ENCODE measurements at regions not wholly inside any gene's neighbourhood (a gene's known extent, or its start where the extent isn't known, plus 50 kb on each side); places are given as distances from the start of the nearest gene placed in this dataset.

DNA sequence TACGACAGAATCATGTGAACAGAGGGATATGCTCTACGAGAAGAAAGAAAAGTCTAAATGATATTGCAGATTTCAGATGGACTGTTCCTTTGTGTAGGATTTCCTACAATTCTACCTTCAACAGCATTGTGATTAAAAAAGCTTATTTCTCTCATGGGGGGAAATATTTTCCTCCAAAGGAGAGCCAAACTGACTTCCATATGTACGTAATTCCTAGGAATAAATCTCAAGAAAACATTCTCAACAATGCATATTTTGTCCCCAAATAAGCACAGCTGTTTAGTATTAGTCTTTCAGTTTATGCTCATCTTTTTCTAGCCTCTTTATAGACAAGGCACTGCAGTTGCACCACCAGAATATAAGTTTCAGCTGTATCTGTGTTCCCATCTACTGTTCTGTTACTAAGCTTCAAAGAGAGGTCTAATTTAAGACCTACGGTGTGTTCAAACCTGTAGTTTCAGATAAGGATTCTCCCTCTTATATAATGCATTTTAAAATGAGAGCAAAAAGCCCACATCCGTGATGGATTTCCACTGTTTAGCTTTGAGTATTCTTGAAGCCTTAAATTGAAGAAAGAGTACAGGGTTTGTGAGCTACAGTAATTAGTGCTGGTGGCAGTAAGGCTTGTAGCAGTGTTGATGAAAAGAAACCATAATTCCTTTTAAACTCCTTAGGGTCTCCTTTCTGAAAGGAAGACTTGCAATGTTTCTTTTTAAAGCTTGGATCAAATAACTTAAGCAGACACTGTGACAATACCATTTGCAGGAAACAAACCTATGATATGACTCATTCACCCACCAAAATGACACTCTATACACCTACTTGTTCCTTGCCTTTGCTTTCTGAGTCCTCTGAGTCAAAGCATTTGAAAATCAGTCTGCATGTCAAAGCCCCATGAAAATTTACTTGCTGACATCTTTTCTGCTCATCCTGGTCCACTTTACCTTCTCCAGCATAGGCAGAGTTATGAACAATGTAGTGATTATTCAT is 754.1 kb downstream of the NOVA1 start:
- Histone ChIP-seq H3K4me3 (ENCODE audit: low read length) (no peak overlapping the region), H4K20me1 (ENCODE audit: insufficient read depth, low read length) (no peaks in the 10 kb centered on the region), H3K9ac (ENCODE audit: low read length) (no peak overlapping the region), H3K4me1 (ENCODE audit: low read length) (peaks cover 13% of the 10 kb centered on the region), H3K27ac (ENCODE audit: low read length) (no peak overlapping the region), H3K9me3 (ENCODE audit: insufficient read depth, low read length) (no peaks in the 10 kb centered on the region), H2AFZ (ENCODE audit: low read depth, low read length) (no peak overlapping the region), H3K79me2 (ENCODE audit: low read length) (no peaks in the 10 kb centered on the region), H3K4me2 (ENCODE audit: low read length) (no peak overlapping the region), H3K36me3 (replicated peaks; ENCODE audit: low read depth, low read length) (no peaks in the 10 kb centered on the region), H3K27me3 (ENCODE audit: low read depth, low read length) (no peaks in the 10 kb centered on the region; the same call in 1 of the 2 replicates)
- TF ChIP-seq, protein P1, sequence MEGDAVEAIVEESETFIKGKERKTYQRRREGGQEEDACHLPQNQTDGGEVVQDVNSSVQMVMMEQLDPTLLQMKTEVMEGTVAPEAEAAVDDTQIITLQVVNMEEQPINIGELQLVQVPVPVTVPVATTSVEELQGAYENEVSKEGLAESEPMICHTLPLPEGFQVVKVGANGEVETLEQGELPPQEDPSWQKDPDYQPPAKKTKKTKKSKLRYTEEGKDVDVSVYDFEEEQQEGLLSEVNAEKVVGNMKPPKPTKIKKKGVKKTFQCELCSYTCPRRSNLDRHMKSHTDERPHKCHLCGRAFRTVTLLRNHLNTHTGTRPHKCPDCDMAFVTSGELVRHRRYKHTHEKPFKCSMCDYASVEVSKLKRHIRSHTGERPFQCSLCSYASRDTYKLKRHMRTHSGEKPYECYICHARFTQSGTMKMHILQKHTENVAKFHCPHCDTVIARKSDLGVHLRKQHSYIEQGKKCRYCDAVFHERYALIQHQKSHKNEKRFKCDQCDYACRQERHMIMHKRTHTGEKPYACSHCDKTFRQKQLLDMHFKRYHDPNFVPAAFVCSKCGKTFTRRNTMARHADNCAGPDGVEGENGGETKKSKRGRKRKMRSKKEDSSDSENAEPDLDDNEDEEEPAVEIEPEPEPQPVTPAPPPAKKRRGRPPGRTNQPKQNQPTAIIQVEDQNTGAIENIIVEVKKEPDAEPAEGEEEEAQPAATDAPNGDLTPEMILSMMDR (IDR thresholded peaks at IDR 0.05; ENCODE audit: low read depth, low read length): no peak
- no peak for TF ChIP-seq EZH2phosphoT487 (IDR thresholded peaks at IDR 0.05; ENCODE audit: low read depth)

DNA sequence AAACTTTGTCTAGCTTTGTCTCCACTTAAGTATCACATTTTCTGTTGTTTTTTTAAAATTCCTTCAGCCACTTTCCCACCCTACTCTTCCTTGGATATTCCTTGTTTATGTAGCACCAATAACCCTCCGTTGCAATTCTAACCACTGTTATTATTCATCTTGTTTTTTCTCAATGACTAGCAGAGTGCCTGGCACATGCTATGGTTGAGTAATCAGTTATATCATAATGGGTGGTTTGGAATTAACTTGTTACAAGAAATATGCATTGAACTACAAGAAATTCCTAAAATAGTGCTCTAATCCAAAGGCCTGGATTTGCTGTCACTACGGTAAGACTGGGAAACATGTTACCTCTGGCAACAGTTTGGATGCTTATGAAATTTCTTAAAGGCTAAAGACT is 756.6 kb downstream of the NOVA1 start:
- H4K20me1 ChIP-seq (ENCODE audit: insufficient read depth, low read length): no peaks in the 10 kb centered on the region
- H3K27me3 ChIP-seq (ENCODE audit: low read depth, low read length): no peaks in the 10 kb centered on the region; the same call in 1 of the 2 replicates
- no peaks in the 10 kb centered on the region for H3K79me2 ChIP-seq (ENCODE audit: low read length)
- no peak for TF ChIP-seq EZH2phosphoT487 (IDR thresholded peaks at IDR 0.05; ENCODE audit: low read depth)
- TF ChIP-seq, protein P1 (IDR thresholded peaks at IDR 0.05; ENCODE audit: low read depth, low read length): no peak
- no peak overlapping the region for H2AFZ ChIP-seq (ENCODE audit: low read depth, low read length)
- no peak overlapping the region for H3K27ac ChIP-seq (ENCODE audit: low read length)
- no peak overlapping the region for H3K4me3 ChIP-seq (ENCODE audit: low read length)
- no peaks in the 10 kb centered on the region for H3K36me3 ChIP-seq (replicated peaks; ENCODE audit: low read depth, low read length)
- H3K4me1 ChIP-seq (ENCODE audit: low read length): no peaks in the 10 kb centered on the region
- no peaks in the 10 kb centered on the region for H3K9me3 ChIP-seq (ENCODE audit: insufficient read depth, low read length)
- H3K4me2 ChIP-seq (ENCODE audit: low read length): no peak overlapping the region
- H3K9ac ChIP-seq (ENCODE audit: low read length): no peak overlapping the region

DNA sequence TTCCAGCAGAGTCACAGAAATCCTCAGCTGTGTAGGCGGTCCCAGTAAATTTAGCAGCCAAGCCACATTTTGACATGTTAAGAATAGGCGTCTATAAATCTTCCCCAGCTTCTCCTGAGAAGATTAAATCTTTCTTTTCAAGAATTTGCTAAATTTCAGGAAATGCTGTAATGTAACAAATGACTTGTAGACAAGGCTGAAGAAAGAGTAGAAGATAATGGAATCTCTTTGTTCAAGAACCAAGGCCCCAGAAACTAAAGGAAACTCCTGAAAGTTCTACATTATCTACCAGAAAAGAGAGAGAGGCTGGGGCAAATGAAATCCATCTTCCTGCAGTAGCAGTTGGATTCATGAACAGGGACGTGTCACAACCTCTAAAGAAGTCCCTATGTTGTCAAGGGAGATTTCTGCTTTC is 760.3 kb downstream of the NOVA1 start:
- no peak overlapping the region for H3K27ac ChIP-seq (ENCODE audit: low read length)
- no peaks in the 10 kb centered on the region for H3K9me3 ChIP-seq (ENCODE audit: insufficient read depth, low read length)
- no peaks in the 10 kb centered on the region; the same call in 1 of the 2 replicates for H3K27me3 ChIP-seq (ENCODE audit: low read depth, low read length)
- H2AFZ ChIP-seq (ENCODE audit: low read depth, low read length): no peak overlapping the region
- no peaks in the 10 kb centered on the region for H3K4me1 ChIP-seq (ENCODE audit: low read length)
- no peak for TF ChIP-seq EZH2phosphoT487 (IDR thresholded peaks at IDR 0.05; ENCODE audit: low read depth)
- TF ChIP-seq, protein P1 (IDR thresholded peaks at IDR 0.05; ENCODE audit: low read depth, low read length): no peak
- no peak overlapping the region for H3K9ac ChIP-seq (ENCODE audit: low read length)
- no peak overlapping the region for H3K4me2 ChIP-seq (ENCODE audit: low read length)
- no peaks in the 10 kb centered on the region for H4K20me1 ChIP-seq (ENCODE audit: insufficient read depth, low read length)
- H3K4me3 ChIP-seq (ENCODE audit: low read length): no peak overlapping the region
- H3K36me3 ChIP-seq (replicated peaks; ENCODE audit: low read depth, low read length): no peaks in the 10 kb centered on the region
- H3K79me2 ChIP-seq (ENCODE audit: low read length): no peaks in the 10 kb centered on the region

DNA sequence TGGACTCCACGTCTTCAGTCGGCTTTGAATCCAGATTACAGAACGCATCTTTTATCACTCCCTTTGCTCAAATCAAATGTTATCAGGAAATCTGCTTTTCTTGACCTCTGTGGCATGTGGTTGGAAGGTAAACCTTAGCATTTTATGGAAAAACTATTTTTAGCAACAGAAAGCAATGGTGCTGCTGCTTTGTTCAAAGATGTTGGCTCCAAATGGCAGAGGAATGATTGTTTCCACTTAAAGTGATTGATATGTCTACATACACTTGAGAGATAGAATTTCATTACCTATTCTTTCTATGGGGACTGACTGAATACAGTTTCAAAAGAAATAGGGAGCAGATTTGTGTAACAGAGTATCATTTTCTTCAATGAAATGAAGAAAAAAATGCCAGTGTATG is 761.2 kb downstream of the NOVA1 start:
- Histone ChIP-seq H3K9ac (ENCODE audit: low read length) (no peak overlapping the region), H3K27me3 (ENCODE audit: low read depth, low read length) (no peaks in the 10 kb centered on the region; the same call in 1 of the 2 replicates), H4K20me1 (ENCODE audit: insufficient read depth, low read length) (no peaks in the 10 kb centered on the region), H2AFZ (ENCODE audit: low read depth, low read length) (no peak overlapping the region), H3K9me3 (ENCODE audit: insufficient read depth, low read length) (no peaks in the 10 kb centered on the region), H3K27ac (ENCODE audit: low read length) (no peak overlapping the region), H3K36me3 (replicated peaks; ENCODE audit: low read depth, low read length) (no peaks in the 10 kb centered on the region), H3K4me2 (ENCODE audit: low read length) (no peak overlapping the region), H3K4me3 (ENCODE audit: low read length) (no peak overlapping the region), H3K4me1 (ENCODE audit: low read length) (no peaks in the 10 kb centered on the region), H3K79me2 (ENCODE audit: low read length) (no peaks in the 10 kb centered on the region)
- TF ChIP-seq EZH2phosphoT487 (IDR thresholded peaks at IDR 0.05; ENCODE audit: low read depth): no peak
- TF ChIP-seq, protein P1 (IDR thresholded peaks at IDR 0.05; ENCODE audit: low read depth, low read length): no peak
